KMS-11 (cell line): ENCODE measurements at regions not wholly inside any gene's neighbourhood (a gene's known extent, or its start where the extent isn't known, plus 50 kb on each side); places are given as distances from the start of the nearest gene placed in this dataset.

Source experiments
- H2AFZ ChIP-seq: fragments of 200-600 bp; sonication (generic); 2 replicates; pipeline ENCODE4 v1.6.1; 2016; ENCODE audit warnings: antibody characterized with exemption, mixed run types, low read depth
- H3K27ac ChIP-seq: fragments of 200-600 bp; sonication (generic); 2 replicates; pipeline ENCODE4 v1.6.1; 2016; ENCODE audit warnings: mild to moderate bottlenecking, mixed run types
- H3K27me3 ChIP-seq: fragments of 200-600 bp; sonication (generic); 2 replicates; pipeline ENCODE4 v1.6.1; 2017; ENCODE audit warnings: mild to moderate bottlenecking, low read depth, mixed run types, moderate library complexity; ENCODE audit not compliant: insufficient read depth
- H3K36me3 ChIP-seq: fragments of 200-600 bp; sonication (generic); 2 replicates; pipeline ENCODE4 v1.6.1; 2017; ENCODE audit warnings: mild to moderate bottlenecking, mixed run types; ENCODE audit not compliant: insufficient read depth
- H3K4me1 ChIP-seq: fragments of 200-600 bp; sonication (generic); 2 replicates; pipeline ENCODE4 v1.6.1; 2016; ENCODE audit warnings: mild to moderate bottlenecking, low read depth, mixed run types; ENCODE audit not compliant: poor library complexity, severe bottlenecking
- H3K4me2 ChIP-seq: fragments of 200-600 bp; sonication (generic); 2 replicates; pipeline ENCODE4 v1.7.0; 2016; ENCODE audit warnings: mild to moderate bottlenecking, mixed run types
- H3K4me3 ChIP-seq: fragments of 200-600 bp; sonication (generic); IDR thresholded peaks from 2 replicates; pipeline ENCODE4 v1.6.1; 2017; ENCODE audit warnings: low read depth, low read length, mixed read lengths; ENCODE audit not compliant: insufficient read depth
- H3K79me2 ChIP-seq: fragments of 200-600 bp; sonication (generic); 2 replicates; pipeline ENCODE4 v1.6.1; 2016; ENCODE audit warnings: low read depth, mixed run types; ENCODE audit not compliant: insufficient read depth
- H3K9ac ChIP-seq: fragments of 200-600 bp; sonication (generic); 2 replicates; pipeline ENCODE4 v1.6.1; 2016; ENCODE audit warnings: mild to moderate bottlenecking, mixed run types
- H4K20me1 ChIP-seq: fragments of 200-600 bp; sonication (generic); 2 replicates; pipeline ENCODE4 v1.6.1; 2016; ENCODE audit warnings: mild to moderate bottlenecking, mixed run types; ENCODE audit not compliant: insufficient read depth
- TF ChIP-seq, protein P1 (sequence below): fragments of 200-600 bp; sonication (generic); conservative IDR thresholded peaks from 2 replicates; pipeline ENCODE4 v1.6.1; 2017; ENCODE audit warnings: low read depth, mild to moderate bottlenecking, antibody characterized with exemption, low read length, moderate library complexity, mixed read lengths

DNA sequence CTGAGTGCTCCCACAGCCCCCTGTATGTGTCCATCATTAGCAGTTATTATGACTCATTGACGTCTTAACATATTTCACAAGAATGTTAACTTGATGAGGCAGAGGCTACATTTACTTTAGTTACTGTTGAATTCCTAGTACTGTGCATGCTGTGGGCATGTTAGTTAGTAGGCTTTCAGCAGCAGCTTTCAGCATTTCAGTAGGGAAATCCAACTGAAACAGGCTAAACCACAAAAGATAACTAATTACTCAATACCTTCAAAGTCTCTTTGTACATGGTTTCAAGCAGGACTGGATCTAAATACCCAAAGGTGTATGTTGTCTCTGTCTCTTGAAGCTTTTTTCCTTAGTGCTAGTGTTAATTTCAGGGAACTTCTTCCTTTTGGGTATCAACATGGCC, 229.9 kb upstream of the SUCLG2 start:
- Histone ChIP-seq H3K36me3 (no peaks in the 10 kb centered on the region; the same call in 1 of the 2 replicates), H3K79me2 (no peaks in the 10 kb centered on the region), H4K20me1 (no peaks in the 10 kb centered on the region), H3K9ac (no peak overlapping the region), H3K27ac (no peak overlapping the region), H3K4me1 (no peaks in the 10 kb centered on the region), H2AFZ (no peak overlapping the region), H3K27me3 (no peaks in the 10 kb centered on the region), H3K4me3 (no peak overlapping the region), H3K4me2 (no peak overlapping the region)
- TF ChIP-seq, protein P1, sequence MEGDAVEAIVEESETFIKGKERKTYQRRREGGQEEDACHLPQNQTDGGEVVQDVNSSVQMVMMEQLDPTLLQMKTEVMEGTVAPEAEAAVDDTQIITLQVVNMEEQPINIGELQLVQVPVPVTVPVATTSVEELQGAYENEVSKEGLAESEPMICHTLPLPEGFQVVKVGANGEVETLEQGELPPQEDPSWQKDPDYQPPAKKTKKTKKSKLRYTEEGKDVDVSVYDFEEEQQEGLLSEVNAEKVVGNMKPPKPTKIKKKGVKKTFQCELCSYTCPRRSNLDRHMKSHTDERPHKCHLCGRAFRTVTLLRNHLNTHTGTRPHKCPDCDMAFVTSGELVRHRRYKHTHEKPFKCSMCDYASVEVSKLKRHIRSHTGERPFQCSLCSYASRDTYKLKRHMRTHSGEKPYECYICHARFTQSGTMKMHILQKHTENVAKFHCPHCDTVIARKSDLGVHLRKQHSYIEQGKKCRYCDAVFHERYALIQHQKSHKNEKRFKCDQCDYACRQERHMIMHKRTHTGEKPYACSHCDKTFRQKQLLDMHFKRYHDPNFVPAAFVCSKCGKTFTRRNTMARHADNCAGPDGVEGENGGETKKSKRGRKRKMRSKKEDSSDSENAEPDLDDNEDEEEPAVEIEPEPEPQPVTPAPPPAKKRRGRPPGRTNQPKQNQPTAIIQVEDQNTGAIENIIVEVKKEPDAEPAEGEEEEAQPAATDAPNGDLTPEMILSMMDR = no peak

DNA sequence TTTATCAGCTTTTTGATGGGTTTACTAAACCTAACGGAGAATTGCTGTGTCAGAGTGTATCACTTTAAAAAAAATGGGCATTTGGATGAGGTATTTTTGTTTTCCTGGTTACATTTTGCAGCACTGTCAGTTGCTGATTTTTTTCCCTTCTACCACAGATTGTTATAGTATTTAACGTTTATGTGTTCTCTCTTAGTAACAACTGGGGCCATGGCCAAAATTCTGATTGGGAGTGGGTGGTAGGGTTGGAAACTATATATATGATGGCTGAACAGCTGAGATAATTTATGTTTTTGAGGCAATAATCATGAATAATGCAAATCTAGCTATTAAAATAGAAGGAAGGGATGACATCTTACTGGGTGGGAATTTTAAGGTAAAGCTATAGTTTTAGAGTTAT, 229.4 kb upstream of the SUCLG2 start:
- H3K27me3 ChIP-seq = no peaks in the 10 kb centered on the region
- H3K4me2 ChIP-seq = no peak overlapping the region

DNA sequence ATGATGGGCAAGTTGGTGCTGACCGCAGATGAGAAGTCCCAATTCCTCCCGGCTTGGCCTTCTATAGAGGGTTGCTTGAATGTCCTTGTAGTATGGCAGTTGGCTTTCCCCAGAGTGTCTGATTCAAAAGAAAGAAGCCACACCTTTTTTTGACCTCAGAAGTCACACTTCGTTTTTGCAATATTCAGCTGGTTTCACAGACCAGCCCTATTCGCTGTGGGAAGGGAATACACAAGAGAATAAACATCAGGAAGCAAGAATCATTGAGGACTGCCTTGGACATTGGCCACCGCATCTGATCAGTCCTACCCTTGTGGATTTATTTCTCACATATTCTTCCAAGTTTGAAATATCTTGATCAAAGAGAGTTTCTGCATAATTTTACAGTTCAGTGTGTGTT, 228.6 kb upstream of the SUCLG2 start:
- H3K36me3 ChIP-seq = no peaks in the 10 kb centered on the region; the same call in 1 of the 2 replicates
- H3K4me1 ChIP-seq = no peaks in the 10 kb centered on the region
- no peaks in the 10 kb centered on the region for H3K27me3 ChIP-seq
- no peak overlapping the region for H3K9ac ChIP-seq
- H3K79me2 ChIP-seq = no peaks in the 10 kb centered on the region
- no peak overlapping the region for H3K27ac ChIP-seq
- H3K4me3 ChIP-seq = no peak overlapping the region
- no peak overlapping the region for H3K4me2 ChIP-seq
- no peaks in the 10 kb centered on the region for H4K20me1 ChIP-seq
- TF ChIP-seq, protein P1 = no peak
- no peak overlapping the region for H2AFZ ChIP-seq

More for the DNA sequence above, 229.4 kb upstream of the SUCLG2 start:
- H3K9ac ChIP-seq = no peak overlapping the region
- no peaks in the 10 kb centered on the region for H3K4me1 ChIP-seq
- H2AFZ ChIP-seq = no peak overlapping the region
- H3K36me3 ChIP-seq = no peaks in the 10 kb centered on the region; the same call in 1 of the 2 replicates
- H3K27ac ChIP-seq = no peak overlapping the region
- H3K4me3 ChIP-seq = no peak overlapping the region
- TF ChIP-seq, protein P1 = no peak
- no peaks in the 10 kb centered on the region for H3K79me2 ChIP-seq
- H4K20me1 ChIP-seq = no peaks in the 10 kb centered on the region

DNA sequence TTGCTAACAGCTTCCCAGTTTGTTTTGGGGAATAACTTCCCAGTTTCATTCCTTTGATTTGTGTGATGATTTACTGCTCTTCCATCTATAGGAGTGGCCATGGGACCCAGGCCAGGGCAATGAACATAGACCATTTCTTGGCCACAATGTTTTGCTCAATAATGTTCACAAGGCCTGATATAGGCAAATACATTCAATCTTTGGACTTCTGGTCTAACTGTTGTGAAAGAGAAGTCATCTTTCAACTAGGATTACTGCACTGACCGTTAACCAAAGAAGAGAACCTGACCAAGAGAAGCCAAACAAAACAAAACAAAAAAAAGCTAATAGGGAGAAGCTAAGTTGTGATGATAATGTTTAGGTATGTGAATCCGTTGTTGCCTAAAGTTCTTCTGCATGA, 221.8 kb upstream of the SUCLG2 start:
- no peak overlapping the region for H3K4me3 ChIP-seq
- no peak overlapping the region for H3K9ac ChIP-seq
- no peak overlapping the region for H3K27ac ChIP-seq
- H3K4me1 ChIP-seq = no peaks in the 10 kb centered on the region
- H3K27me3 ChIP-seq = no peaks in the 10 kb centered on the region
- TF ChIP-seq, protein P1 = no peak
- no peaks in the 10 kb centered on the region for H3K36me3 ChIP-seq
- no peaks in the 10 kb centered on the region for H3K79me2 ChIP-seq
- H2AFZ ChIP-seq = no peak overlapping the region
- no peaks in the 10 kb centered on the region for H4K20me1 ChIP-seq
- H3K4me2 ChIP-seq = no peak overlapping the region
